Ectodermal cell (in vitro differentiated cells): ENCODE measurements at regions not wholly inside any gene's neighbourhood (a gene's known extent, or its start where the extent isn't known, plus 50 kb on each side); places are given as distances from the start of the nearest gene placed in this dataset.

Source experiments
- H3K27ac ChIP-seq: 2 replicates; pipeline ENCODE4 v1.7.0; 2013; ENCODE audit warnings: mild to moderate bottlenecking, low read depth, low read length; ENCODE audit not compliant: insufficient read depth, poor library complexity, severe bottlenecking
- H3K27me3 ChIP-seq: 2 replicates; pipeline ENCODE4 v1.7.0; 2013; ENCODE audit warnings: mild to moderate bottlenecking, low read length; ENCODE audit not compliant: insufficient read depth, control insufficient read depth, poor library complexity, severe bottlenecking
- H3K36me3 ChIP-seq: one replicate; pipeline ENCODE4 v1.7.0; 2013; ENCODE audit warnings: low read length; ENCODE audit not compliant: control insufficient read depth, insufficient read depth
- H3K4me1 ChIP-seq: one replicate; pipeline ENCODE4 v1.7.0; 2013; ENCODE audit warnings: low read length; ENCODE audit not compliant: control insufficient read depth, insufficient read depth
- H3K4me3 ChIP-seq: 2 replicates; pipeline ENCODE4 v1.7.0; 2013; ENCODE audit warnings: low read depth, low read length, control low read depth; ENCODE audit not compliant: insufficient read depth
- H3K9me3 ChIP-seq: 2 replicates; pipeline ENCODE4 v1.7.0; 2013; ENCODE audit warnings: mild to moderate bottlenecking, low read length, moderate library complexity; ENCODE audit not compliant: control insufficient read depth
- WGBS, 2 experiments: methylation state at CpG; one replicate each; pipeline ENCODE4 v1.1.7; 2013; ENCODE audit warnings: missing lambda C conversion rate in 2 of 2; 5-methylcytosine and 5-hydroxymethylcytosine counted together

GRCh38 chr20:7210910-7211309, 443.4 kb downstream of the BMP2 start:
- WGBS, 2 experiments, result 85 to 93% methylated on average over 4 of the region's 4 CpGs
- Histone ChIP-seq H3K27me3 (no peaks in the 10 kb centered on the region), H3K4me3 (no peak overlapping the region), H3K4me1 (no peaks in the 10 kb centered on the region), H3K27ac (no peak overlapping the region), H3K36me3 (no peaks in the 10 kb centered on the region), H3K9me3 (no peaks in the 10 kb centered on the region)

DNA sequence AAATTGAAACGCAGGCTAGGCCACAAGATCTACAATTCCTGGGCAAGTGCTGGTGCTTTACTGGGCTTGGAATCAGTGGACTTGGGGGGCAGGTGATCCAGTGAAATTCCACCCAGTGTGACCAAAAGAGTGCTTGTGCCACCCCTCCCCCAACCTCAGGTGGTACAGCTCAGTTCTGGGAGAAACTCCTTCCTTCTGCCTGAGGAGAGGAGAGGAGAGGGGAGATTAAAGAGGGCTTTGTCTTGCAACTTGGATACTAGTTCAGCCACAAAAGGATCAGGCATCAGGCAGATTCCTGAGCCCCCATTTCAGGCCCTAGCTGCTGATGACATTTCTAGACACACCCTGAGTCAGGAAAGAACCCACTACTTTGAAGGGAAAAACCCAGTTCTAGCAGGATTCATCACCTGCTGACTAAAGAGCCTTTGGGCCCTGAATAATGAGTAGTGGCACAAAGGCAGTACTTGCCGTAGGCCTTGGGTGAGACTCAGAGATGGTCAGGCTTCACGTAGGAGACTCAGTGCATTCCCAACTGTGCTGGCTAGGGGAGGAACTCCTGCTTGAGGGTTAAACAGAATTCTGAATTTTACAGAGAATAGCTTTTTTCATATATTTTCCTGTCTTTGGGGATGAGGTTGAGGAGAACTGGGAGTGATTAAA, 446.7 kb downstream of the BMP2 start:
- WGBS, 2 experiments, result 52 to 63% methylated on average over 3 of the region's 3 CpGs
- no peak overlapping the region for H3K4me3 ChIP-seq
- H3K27ac ChIP-seq, result no peak overlapping the region
- no peaks in the 10 kb centered on the region for H3K36me3 ChIP-seq
- H3K27me3 ChIP-seq, result no peaks in the 10 kb centered on the region
- H3K9me3 ChIP-seq, result no peaks in the 10 kb centered on the region
- no peaks in the 10 kb centered on the region for H3K4me1 ChIP-seq

DNA sequence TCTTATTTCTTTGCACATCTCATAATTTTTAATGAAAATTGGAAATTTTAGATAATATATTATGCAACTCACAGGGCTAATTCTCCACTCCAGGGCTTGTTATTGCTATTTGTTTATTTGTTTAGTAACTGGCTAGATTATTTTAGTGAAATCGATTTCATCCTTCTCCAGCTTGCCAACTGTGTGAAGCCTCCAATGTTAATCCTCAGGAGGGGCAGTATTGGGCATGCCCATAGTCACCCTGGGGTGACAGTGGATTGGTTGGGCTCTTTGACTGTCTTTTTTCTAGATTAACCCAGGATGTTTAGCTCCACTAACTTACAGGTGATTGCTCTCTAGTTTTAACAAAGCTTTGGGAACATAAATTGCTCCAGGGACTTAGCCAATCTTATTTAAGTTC, 450.1 kb downstream of the BMP2 start:
- H3K4me1 ChIP-seq, result no peaks in the 10 kb centered on the region
- WGBS, 2 experiments, result 93 to 96% methylated on average over 1 of the region's 1 CpG
- no peaks in the 10 kb centered on the region for H3K36me3 ChIP-seq
- H3K27ac ChIP-seq, result no peak overlapping the region
- H3K27me3 ChIP-seq, result no peaks in the 10 kb centered on the region
- no peak overlapping the region for H3K4me3 ChIP-seq
- H3K9me3 ChIP-seq, result no peaks in the 10 kb centered on the region

DNA sequence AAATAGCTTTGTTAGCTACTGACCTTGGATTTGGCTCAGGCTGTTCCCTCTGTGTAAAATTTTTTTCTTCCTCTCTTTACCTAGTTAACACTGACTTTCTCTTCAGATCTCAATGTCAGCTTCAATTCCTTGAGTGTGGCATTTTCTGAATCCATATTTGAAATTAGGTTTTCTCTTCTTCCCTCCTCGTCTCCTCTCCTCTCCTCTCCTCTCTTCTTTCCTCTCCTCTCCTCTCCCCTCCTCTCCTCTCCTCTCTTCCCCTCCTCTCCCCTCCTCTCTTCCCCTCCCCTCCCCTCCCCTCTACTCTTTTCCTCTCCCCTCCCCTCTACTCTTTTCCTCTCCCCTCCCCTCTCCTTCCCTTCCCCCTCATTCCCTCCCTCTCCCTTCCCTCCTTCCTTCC, 453.3 kb downstream of the BMP2 start:
- H3K36me3 ChIP-seq, result no peaks in the 10 kb centered on the region
- no peak overlapping the region for H3K4me3 ChIP-seq
- H3K9me3 ChIP-seq, result no peaks in the 10 kb centered on the region
- WGBS, 2 experiments, result 100% methylated on average over 1 of the region's 1 CpG
- H3K27me3 ChIP-seq, result no peaks in the 10 kb centered on the region
- no peak overlapping the region for H3K27ac ChIP-seq
- no peaks in the 10 kb centered on the region for H3K4me1 ChIP-seq

DNA sequence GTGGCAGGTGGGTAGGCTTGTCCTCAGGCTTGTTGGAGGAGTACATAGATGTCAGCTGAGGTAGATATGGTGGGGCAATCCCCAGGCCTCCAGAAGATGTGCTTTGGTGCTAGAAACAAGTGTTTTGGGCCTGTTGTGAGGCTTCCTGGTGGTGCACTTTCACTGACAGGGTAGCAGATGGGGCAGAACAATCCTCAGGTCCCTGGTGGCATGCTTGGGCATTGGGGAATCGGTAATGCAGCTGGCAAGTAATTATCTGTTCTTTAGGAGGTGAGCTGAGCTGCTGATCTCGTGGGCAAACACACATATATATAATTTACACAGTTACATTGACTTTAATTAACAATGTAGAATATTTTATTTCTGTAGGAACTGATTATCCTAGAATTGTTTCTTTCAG, 458.7 kb downstream of the BMP2 start:
- 92 to 100% methylated on average over 1 of the region's 2 CpGs for WGBS, 2 experiments
- no peaks in the 10 kb centered on the region for H3K4me1 ChIP-seq
- no peaks in the 10 kb centered on the region for H3K36me3 ChIP-seq
- H3K4me3 ChIP-seq, result no peak overlapping the region
- no peaks in the 10 kb centered on the region for H3K9me3 ChIP-seq
- no peaks in the 10 kb centered on the region for H3K27me3 ChIP-seq
- no peak overlapping the region for H3K27ac ChIP-seq

DNA sequence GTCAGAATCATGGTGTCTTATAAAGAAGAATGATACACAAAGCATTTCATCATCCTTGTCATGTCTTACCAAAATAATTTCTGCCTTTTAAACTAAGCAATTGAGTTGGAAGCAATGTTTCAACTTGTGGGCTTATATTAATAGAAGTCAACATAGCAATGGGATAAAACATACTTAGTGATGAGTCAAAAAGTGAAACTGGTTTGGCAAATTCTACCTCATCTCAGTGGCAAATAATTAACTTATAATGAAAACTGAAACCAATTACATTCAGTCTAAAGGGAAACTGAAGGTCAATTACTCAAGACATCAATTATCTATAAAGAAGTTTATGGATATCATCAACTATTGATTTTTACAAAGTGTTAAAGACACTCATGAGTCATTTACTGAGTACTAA, 463.8 kb downstream of the BMP2 start:
- Histone ChIP-seq H3K9me3 (no peaks in the 10 kb centered on the region), H3K27me3 (no peaks in the 10 kb centered on the region), H3K4me1 (no peaks in the 10 kb centered on the region), H3K4me3 (no peak overlapping the region), H3K27ac (no peak overlapping the region), H3K36me3 (no peaks in the 10 kb centered on the region)

- 91 to 97% methylated on average over 2 of the region's 2 CpGs for WGBS, 2 experiments
- no peaks in the 10 kb centered on the region for H3K9me3 ChIP-seq
- no peaks in the 10 kb centered on the region for H3K36me3 ChIP-seq
- H3K4me1 ChIP-seq, result no peaks in the 10 kb centered on the region
- H3K27ac ChIP-seq, result no peak overlapping the region
- H3K27me3 ChIP-seq, result no peaks in the 10 kb centered on the region
- H3K4me3 ChIP-seq, result no peak overlapping the region
Observed at GRCh38 chr20:7232796-7233195, 465.3 kb downstream of the BMP2 start.

DNA sequence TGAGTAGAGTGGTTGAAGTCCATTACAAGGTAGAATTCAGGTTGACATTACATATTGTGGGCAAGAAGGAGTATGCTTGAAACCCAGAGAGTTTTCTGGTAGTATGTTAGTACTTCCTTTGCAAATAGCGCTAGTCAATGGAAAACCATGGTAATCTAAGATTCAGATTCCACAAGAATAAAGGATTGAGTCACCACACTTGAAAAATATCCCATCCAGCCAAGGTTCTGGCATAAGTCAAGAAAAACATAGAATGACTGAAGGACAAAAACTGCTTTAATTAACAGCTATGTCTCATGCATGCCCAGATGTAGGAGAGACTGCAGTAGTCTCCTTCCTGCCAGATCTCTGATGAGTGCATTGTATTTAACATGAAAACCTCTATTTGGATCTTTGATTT, 469.8 kb downstream of the BMP2 start:
- Histone ChIP-seq H3K9me3 (no peaks in the 10 kb centered on the region), H3K4me1 (no peaks in the 10 kb centered on the region), H3K4me3 (no peak overlapping the region), H3K27ac (no peak overlapping the region), H3K36me3 (no peaks in the 10 kb centered on the region), H3K27me3 (no peaks in the 10 kb centered on the region)
- 86 to 88% methylated on average over 1 of the region's 1 CpG for WGBS, 2 experiments

DNA sequence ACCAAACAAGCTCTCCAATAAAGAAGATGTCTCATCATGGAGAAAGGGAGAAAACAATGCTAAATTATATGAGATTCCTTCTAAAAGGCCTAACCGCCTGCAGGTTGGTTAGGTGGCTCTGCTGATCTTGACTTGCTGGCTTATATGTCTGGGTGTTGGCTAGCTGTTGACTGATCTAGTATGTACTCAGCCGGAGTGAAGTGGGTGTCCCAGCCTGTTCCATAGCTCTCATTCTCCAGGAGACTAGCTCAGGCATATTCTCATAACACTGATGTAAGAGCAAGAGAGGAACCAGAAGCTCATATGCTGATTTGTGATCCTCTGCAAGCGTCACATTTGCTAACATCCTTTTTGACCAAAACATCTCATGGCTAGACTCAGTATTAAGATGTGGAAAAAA, 473.0 kb downstream of the BMP2 start:
- no peaks in the 10 kb centered on the region for H3K4me1 ChIP-seq
- H3K9me3 ChIP-seq, result no peaks in the 10 kb centered on the region
- H3K4me3 ChIP-seq, result no peak overlapping the region
- 95 to 96% methylated on average over 3 of the region's 3 CpGs for WGBS, 2 experiments
- no peak overlapping the region for H3K27ac ChIP-seq
- no peaks in the 10 kb centered on the region for H3K36me3 ChIP-seq
- H3K27me3 ChIP-seq, result no peaks in the 10 kb centered on the region

GRCh38 chr20:7248281-7249201, 481.1 kb downstream of the BMP2 start:
- Histone ChIP-seq H3K36me3 (no peaks in the 10 kb centered on the region), H3K9me3 (no peaks in the 10 kb centered on the region)
- 75 to 79% methylated on average over 7 of the region's 7 CpGs for WGBS, 2 experiments

More at GRCh38 chr20:7248281-7249201, 481.1 kb downstream of the BMP2 start:
- no peak overlapping the region for H3K27ac ChIP-seq
- no peaks in the 10 kb centered on the region for H3K4me1 ChIP-seq
- no peak overlapping the region for H3K4me3 ChIP-seq
- no peaks in the 10 kb centered on the region for H3K27me3 ChIP-seq
